ENCODE measurements at regions not wholly inside any gene's neighbourhood (a gene's known extent, or its start where the extent isn't known, plus 50 kb on each side); places are given as distances from the start of the nearest gene placed in this dataset.

- Histone ChIP-seq H2BK20ac (ENCODE audit: low read length) (no peak overlapping the region), H4K8ac (ENCODE audit: extremely low read depth, insufficient read depth, low read length) (no peak overlapping the region), H4K5ac (ENCODE audit: insufficient read length, low read depth, low read length) (no peak overlapping the region), H3K23ac (ENCODE audit: insufficient read length) (no peak overlapping the region), H3K4me2 (ENCODE audit: insufficient read depth in 1 of 2, low read depth in 2 of 2, low read length in 2 of 2) (no peak overlapping the region), H3K27me3 (replicated peaks in 1 of 4; ENCODE audit: control insufficient read depth in 3 of 4, extremely low read depth in 1 of 4, insufficient read depth in 3 of 4, low read length in 3 of 4) (no peaks in the 10 kb centered on the region), H3K9me3 (ENCODE audit: insufficient read depth in 2 of 2, low read depth in 1 of 2, low read length in 1 of 2) (no peaks in the 10 kb centered on the region), H3K79me2 (ENCODE audit: control insufficient read depth in 1 of 2, insufficient read depth in 2 of 2, low read length in 2 of 2) (peaks cover 0 to 8% of the 10 kb centered on the region in 2 experiments; a peak in 1 of 4 replicates), H3K23me2 (ENCODE audit: low read depth, low read length) (no peaks in the 10 kb centered on the region), H4K20me1 (replicated peaks in 1 of 2; ENCODE audit: control insufficient read depth in 1 of 2, insufficient read depth in 2 of 2, low read length in 2 of 2) (peaks cover 5% of the 10 kb centered on the region in 2 experiments), H2AFZ (ENCODE audit: low read length) (no peak overlapping the region), H3K14ac (ENCODE audit: insufficient read length) (no peak overlapping the region), H3K27ac (ENCODE audit: low read depth, low read length) (no peak overlapping the region), H2BK120ac (replicated peaks; ENCODE audit: low read depth, low read length) (no peak overlapping the region), H3K4me3 (ENCODE audit: extremely low read depth in 1 of 4, insufficient read depth in 2 of 4, low read depth in 3 of 4, low read length in 4 of 4) (no peak overlapping the region), H2BK5ac (ENCODE audit: low read depth, low read length) (no peak overlapping the region), H2BK12ac (ENCODE audit: low read depth, low read length) (no peak overlapping the region), H3K4ac (replicated peaks; ENCODE audit: insufficient read length, low read depth, low read length) (no peak overlapping the region), H3K9ac (replicated peaks in 1 of 4; ENCODE audit: extremely low read depth in 1 of 4, low read depth in 3 of 4, low read length in 3 of 4) (no peak overlapping the region), H2BK15ac (ENCODE audit: low read length) (no peak overlapping the region), H3K56ac (replicated peaks; ENCODE audit: insufficient read length, low read depth, low read length) (no peak overlapping the region), H3K36me3 (ENCODE audit: control insufficient read depth in 2 of 4, insufficient read depth in 4 of 4, low read length in 3 of 4) (no peaks in the 10 kb centered on the region), H3K18ac (ENCODE audit: extremely low read depth, low read length) (no peak overlapping the region), H3K79me1 (ENCODE audit: low read depth, low read length) (peaks cover 3% of the 10 kb centered on the region), H4K91ac (replicated peaks; ENCODE audit: insufficient read length, low read length) (no peak overlapping the region), H2AK5ac (ENCODE audit: low read depth, low read length) (no peak overlapping the region), H3K4me1 (replicated peaks in 1 of 4; ENCODE audit: control insufficient read depth in 3 of 4, insufficient read depth in 4 of 4, low read length in 3 of 4) (peaks cover 0 to 12% (median 6%) of the 10 kb centered on the region in 4 experiments; a peak in 5 of 7 replicates)
- no peak for FAIRE-seq
- DNase-seq (ENCODE audit: low read depth in 1 of 2, low spot score in 2 of 2) = no peak
- TF ChIP-seq EGR1 (IDR thresholded peaks at IDR 0.05; ENCODE audit: borderline replicate concordance, low read depth, low read length) (no peak), BRCA1 (IDR thresholded peaks at IDR 0.05; ENCODE audit: low read depth, low read length) (no peak), RBBP5 (IDR thresholded peaks at IDR 0.05; ENCODE audit: borderline replicate concordance, low read depth, low read length) (no peak), ASH2L (IDR thresholded peaks at IDR 0.05; ENCODE audit: low read length) (no peak), SP2 (IDR thresholded peaks at IDR 0.05; ENCODE audit: low read length) (no peak)
- WGBS, 2 experiments (ENCODE audit: extremely low coverage in 1 of 2, insufficient coverage in 1 of 2, insufficient read length in 1 of 2, insufficient replicate concordance in 2 of 2, low coverage in 1 of 2, low lambda C conversion rate in 2 of 2, missing lambda C conversion rate in 1 of 2) = 94% methylated on average over 7 of the region's 7 CpGs; no CpG with 5 or more reads in 1 of the 2 experiments
- CTCF ChIA-PET (ENCODE audit: partially characterized antibody) = interaction anchor here (0.6 to 7.7 kb wide), 5 partner anchors 20 to 133 kb away, joined by 3 to 80 read pairs (median 3); no protein-coding TSS in a partner anchor
- POLR2A ChIA-PET (ENCODE audit: partially characterized antibody) = no interaction called here
These were observed 185.9 kb downstream of the SEC14L1 start for GRCh38 chr17:77326636-77327035.
